NB4 (cell line): ENCODE measurements at regions not wholly inside any gene's neighbourhood (a gene's known extent, or its start where the extent isn't known, plus 50 kb on each side); places are given as distances from the start of the nearest gene placed in this dataset.

Experiments
- DNase-seq: peaks from one replicate; pipeline ENCODE4 v3.0.0; 2010; ENCODE audit warnings: low read depth
- H3K4me3 ChIP-seq: one replicate; pipeline ENCODE4 v1.5.1; 2011; ENCODE audit warnings: mild to moderate bottlenecking, low read depth, low read length, moderate library complexity
- MYC ChIP-seq: IDR thresholded peaks from 2 replicates; pipeline ENCODE4 v1.6.1; 2011; ENCODE audit warnings: low read depth, low read length
- POLR2A ChIP-seq: IDR thresholded peaks from 2 replicates; pipeline ENCODE4 v1.6.1; 2011; ENCODE audit warnings: mild to moderate bottlenecking; ENCODE audit not compliant: insufficient read length; ENCODE audit errors: extremely low read depth
- TF ChIP-seq, protein P1 (sequence below): IDR thresholded peaks from one replicate; pipeline ENCODE4 v1.5.1; 2012; ENCODE audit warnings: low read depth, low read length
- TF ChIP-seq, protein P2 (sequence below): IDR thresholded peaks from 2 replicates; pipeline ENCODE4 v1.6.1; 2011; ENCODE audit warnings: low read depth, low read length

DNA sequence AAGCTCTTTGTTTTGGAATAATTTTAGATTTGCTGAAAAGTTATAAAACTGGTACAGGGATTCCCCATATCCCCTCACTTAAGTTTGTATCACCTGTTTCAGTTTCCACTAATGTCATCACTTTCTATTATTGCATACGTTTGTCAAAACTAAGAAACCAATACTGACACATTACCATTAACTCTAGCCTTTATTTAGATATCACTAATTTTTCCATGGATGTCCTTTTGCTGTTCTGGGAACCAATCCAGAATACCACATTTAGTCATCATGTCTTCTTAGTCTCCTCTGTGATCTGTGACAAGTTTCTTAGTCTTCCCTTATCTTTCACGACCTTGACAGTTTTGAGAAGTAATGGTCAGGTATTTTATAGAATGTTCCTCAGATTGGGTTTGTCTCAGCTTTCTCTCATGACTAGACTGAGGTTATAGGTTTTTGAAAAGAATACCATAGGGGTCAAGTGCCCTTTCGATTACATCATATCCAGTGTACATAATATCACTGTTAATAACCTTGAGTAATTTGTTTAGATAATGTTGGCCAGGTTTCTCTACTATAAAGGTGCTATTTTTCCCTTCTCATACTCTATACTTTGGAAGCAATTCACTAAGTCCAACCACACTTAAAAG, 51.9 kb upstream of the NMUR2 start:
- TF ChIP-seq MYC (no peak), POLR2A (no peak)
- TF ChIP-seq, protein P1, sequence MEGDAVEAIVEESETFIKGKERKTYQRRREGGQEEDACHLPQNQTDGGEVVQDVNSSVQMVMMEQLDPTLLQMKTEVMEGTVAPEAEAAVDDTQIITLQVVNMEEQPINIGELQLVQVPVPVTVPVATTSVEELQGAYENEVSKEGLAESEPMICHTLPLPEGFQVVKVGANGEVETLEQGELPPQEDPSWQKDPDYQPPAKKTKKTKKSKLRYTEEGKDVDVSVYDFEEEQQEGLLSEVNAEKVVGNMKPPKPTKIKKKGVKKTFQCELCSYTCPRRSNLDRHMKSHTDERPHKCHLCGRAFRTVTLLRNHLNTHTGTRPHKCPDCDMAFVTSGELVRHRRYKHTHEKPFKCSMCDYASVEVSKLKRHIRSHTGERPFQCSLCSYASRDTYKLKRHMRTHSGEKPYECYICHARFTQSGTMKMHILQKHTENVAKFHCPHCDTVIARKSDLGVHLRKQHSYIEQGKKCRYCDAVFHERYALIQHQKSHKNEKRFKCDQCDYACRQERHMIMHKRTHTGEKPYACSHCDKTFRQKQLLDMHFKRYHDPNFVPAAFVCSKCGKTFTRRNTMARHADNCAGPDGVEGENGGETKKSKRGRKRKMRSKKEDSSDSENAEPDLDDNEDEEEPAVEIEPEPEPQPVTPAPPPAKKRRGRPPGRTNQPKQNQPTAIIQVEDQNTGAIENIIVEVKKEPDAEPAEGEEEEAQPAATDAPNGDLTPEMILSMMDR: no peak
- TF ChIP-seq, protein P2, sequence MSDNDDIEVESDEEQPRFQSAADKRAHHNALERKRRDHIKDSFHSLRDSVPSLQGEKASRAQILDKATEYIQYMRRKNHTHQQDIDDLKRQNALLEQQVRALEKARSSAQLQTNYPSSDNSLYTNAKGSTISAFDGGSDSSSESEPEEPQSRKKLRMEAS: no peak
- H3K4me3 ChIP-seq: no peak overlapping the region

DNA sequence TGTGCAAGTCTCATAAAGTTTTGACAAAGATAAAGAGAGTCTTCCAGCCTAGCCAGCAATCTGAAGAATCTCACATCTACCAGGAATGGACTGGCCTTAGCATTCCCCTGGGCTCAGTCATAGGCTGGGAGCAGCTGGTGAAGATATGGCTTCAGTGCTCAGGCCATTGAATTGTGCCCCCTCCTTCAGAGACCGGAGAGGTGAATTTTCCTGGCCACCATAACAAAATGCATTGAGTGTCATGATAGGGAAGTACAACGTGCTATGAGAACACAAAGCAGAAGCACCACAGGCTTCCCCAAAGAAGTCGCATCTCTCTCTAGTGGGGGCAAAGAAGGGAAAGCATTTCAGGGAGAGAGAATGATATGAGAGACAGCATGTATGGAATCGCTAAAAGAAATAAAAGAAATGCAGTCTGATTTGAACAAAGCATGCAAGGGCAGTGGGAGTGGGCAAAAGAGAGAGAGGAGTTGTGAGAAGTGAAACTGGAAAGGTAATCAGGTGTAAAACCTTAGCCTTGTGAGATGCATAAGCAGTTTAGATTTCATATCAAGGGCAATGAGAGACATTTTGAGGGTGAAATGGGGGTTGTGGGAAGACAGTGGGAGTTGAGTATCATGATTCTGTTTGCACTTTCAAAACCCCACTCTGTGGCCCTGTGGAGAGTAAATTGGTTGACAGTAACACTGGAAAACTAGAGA, 57.1 kb upstream of the NMUR2 start:
- no peak overlapping the region for H3K4me3 ChIP-seq
- TF ChIP-seq MYC (no peak), POLR2A (no peak)
- TF ChIP-seq, protein P2: no peak
- TF ChIP-seq, protein P1: no peak
- DNase-seq: no peak

More for the DNA sequence above, 51.9 kb upstream of the NMUR2 start:
- no peak for DNase-seq

DNA sequence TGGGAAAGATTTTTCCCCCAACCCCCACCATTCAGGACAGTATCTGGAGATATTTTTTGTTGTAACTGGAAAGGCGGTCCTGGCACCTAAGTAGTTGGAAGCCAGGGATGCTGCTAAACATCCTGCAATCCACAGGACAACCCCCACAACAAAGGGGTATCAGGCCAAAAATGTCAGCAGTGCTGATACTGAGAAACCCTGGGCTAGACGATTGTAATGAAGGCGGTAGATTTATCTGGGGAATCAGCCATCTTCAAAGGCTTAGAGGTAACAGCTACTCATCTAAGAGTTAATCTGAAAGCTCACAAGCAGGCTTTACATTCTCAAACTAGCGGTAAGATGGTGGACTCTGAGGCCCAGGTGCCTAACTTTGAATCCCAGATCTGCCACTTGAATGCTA, 59.0 kb upstream of the NMUR2 start:
- H3K4me3 ChIP-seq: no peak overlapping the region
- TF ChIP-seq, protein P1: no peak
- no peak for TF ChIP-seq MYC
- TF ChIP-seq, protein P2: no peak
- TF ChIP-seq POLR2A: no peak
- DNase-seq: no peak

DNA sequence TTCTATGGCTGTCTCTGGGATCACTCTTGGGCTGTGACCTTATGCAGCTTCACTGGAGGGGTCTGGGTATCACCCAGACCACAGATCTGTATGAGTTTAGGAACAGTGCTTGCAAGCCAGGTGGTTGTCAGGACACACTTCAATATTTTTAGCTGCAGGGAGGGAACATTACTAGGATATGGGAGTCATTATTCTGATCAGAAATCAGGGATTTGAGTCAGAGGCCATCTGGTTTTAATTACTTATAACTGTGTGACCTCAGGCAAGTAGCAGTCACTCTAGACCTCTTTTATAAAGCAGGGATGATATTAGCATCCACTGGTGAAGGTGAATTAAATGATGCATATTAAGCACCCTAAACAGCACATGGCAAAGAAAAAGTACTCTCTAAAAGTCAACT, 60.1 kb upstream of the NMUR2 start:
- TF ChIP-seq, protein P2: no peak
- TF ChIP-seq, protein P1: no peak
- TF ChIP-seq MYC: no peak
- TF ChIP-seq POLR2A: no peak
- no peak for DNase-seq
- H3K4me3 ChIP-seq: no peak overlapping the region

DNA sequence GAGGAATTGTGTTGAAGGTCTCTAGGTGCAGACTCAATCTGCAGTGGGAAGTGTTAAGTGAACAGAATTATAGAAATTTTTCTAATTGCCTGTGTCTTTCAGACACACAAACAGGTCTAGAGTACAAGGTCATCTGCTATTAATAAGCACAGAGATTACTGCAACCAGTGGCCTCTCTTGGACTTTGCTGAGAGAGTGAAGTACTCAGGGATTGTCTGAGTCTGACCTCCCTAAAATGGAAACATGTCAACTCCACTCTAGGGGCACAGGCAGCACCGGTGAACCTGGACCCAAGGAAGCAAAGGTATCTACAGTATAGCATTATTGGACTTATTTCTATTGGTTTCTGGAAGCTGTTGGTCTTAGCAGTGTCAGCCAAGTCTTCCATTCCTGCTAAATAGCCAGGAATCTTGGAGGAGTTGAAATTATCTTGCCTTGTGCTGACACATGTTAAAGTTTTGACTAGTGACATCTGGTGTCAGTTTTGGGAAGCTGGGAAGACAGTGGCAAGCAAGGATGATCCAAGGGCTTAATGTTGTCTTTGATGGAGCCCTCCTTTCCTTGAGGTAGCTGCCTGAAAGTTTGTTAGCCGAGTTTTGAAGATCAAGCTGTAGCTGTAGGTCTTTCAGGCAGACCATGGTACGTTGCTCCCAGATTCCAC, 61.1 kb upstream of the NMUR2 start:
- TF ChIP-seq, protein P1: no peak
- TF ChIP-seq, protein P2: no peak
- TF ChIP-seq MYC (no peak), POLR2A (no peak)
- H3K4me3 ChIP-seq: no peak overlapping the region
- DNase-seq: no peak
